ENCODE measurements at regions not wholly inside any gene's neighbourhood (a gene's known extent, or its start where the extent isn't known, plus 50 kb on each side); places are given as distances from the start of the nearest gene placed in this dataset.

GRCh38 chr1:72848997-72849396, 566.7 kb upstream of the NEGR1 start:
- H3K4me3 ChIP-seq (ENCODE audit: low read length in 2 of 2) = no peak overlapping the region
- H3K4me1 ChIP-seq (ENCODE audit: control insufficient read depth in 2 of 2, insufficient read depth in 2 of 2, low read length in 2 of 2) = no peaks in the 10 kb centered on the region
- H3K9ac ChIP-seq (ENCODE audit: low read depth in 1 of 2, low read length in 2 of 2) = no peak overlapping the region
- no peaks in the 10 kb centered on the region for H3K36me3 ChIP-seq (ENCODE audit: control insufficient read depth in 2 of 2, insufficient read depth in 2 of 2, low read length in 2 of 2)
- H3K27me3 ChIP-seq (ENCODE audit: control insufficient read depth in 2 of 2, insufficient read depth in 2 of 2, low read length in 2 of 2) = no peaks in the 10 kb centered on the region
- H3K27ac ChIP-seq (ENCODE audit: low read depth in 2 of 2, low read length in 2 of 2) = no peak overlapping the region
- H3K9me3 ChIP-seq (ENCODE audit: control insufficient read depth in 2 of 2, low read length in 2 of 2) = no peaks in the 10 kb centered on the region

GRCh38 chr1:72847651-72848050, 565.3 kb upstream of the NEGR1 start:
- no peak overlapping the region for H3K4me3 ChIP-seq (ENCODE audit: low read length in 2 of 2)
- no peak overlapping the region for H3K9ac ChIP-seq (ENCODE audit: low read depth in 1 of 2, low read length in 2 of 2)
- H3K27me3 ChIP-seq (ENCODE audit: control insufficient read depth in 2 of 2, insufficient read depth in 2 of 2, low read length in 2 of 2) = no peaks in the 10 kb centered on the region
- no peak overlapping the region for H3K27ac ChIP-seq (ENCODE audit: low read depth in 2 of 2, low read length in 2 of 2)
- H3K36me3 ChIP-seq (ENCODE audit: control insufficient read depth in 2 of 2, insufficient read depth in 2 of 2, low read length in 2 of 2) = no peaks in the 10 kb centered on the region
- no peaks in the 10 kb centered on the region for H3K4me1 ChIP-seq (ENCODE audit: control insufficient read depth in 2 of 2, insufficient read depth in 2 of 2, low read length in 2 of 2)
- no peaks in the 10 kb centered on the region for H3K9me3 ChIP-seq (ENCODE audit: control insufficient read depth in 2 of 2, low read length in 2 of 2)

GRCh38 chr1:72846476-72847278, 564.3 kb upstream of the NEGR1 start:
- Histone ChIP-seq H3K27ac (ENCODE audit: low read depth in 2 of 2, low read length in 2 of 2) (no peak overlapping the region), H3K9ac (ENCODE audit: low read depth in 1 of 2, low read length in 2 of 2) (no peak overlapping the region), H3K36me3 (ENCODE audit: control insufficient read depth in 2 of 2, insufficient read depth in 2 of 2, low read length in 2 of 2) (no peaks in the 10 kb centered on the region), H3K27me3 (ENCODE audit: control insufficient read depth in 2 of 2, insufficient read depth in 2 of 2, low read length in 2 of 2) (no peaks in the 10 kb centered on the region), H3K4me3 (ENCODE audit: low read length in 2 of 2) (no peak overlapping the region), H3K4me1 (ENCODE audit: control insufficient read depth in 2 of 2, insufficient read depth in 2 of 2, low read length in 2 of 2) (no peaks in the 10 kb centered on the region), H3K9me3 (ENCODE audit: control insufficient read depth in 2 of 2, low read length in 2 of 2) (no peaks in the 10 kb centered on the region)

- Histone ChIP-seq H3K9me3 (ENCODE audit: control insufficient read depth in 2 of 2, low read length in 2 of 2) (no peaks in the 10 kb centered on the region), H3K27me3 (ENCODE audit: control insufficient read depth in 2 of 2, insufficient read depth in 2 of 2, low read length in 2 of 2) (no peaks in the 10 kb centered on the region), H3K27ac (ENCODE audit: low read depth in 2 of 2, low read length in 2 of 2) (no peak overlapping the region), H3K4me3 (ENCODE audit: low read length in 2 of 2) (no peak overlapping the region), H3K36me3 (ENCODE audit: control insufficient read depth in 2 of 2, insufficient read depth in 2 of 2, low read length in 2 of 2) (no peaks in the 10 kb centered on the region), H3K4me1 (ENCODE audit: control insufficient read depth in 2 of 2, insufficient read depth in 2 of 2, low read length in 2 of 2) (no peaks in the 10 kb centered on the region), H3K9ac (ENCODE audit: low read depth in 1 of 2, low read length in 2 of 2) (no peak overlapping the region)
Observed at GRCh38 chr1:72845981-72846380, 563.6 kb upstream of the NEGR1 start.

GRCh38 chr1:72845381-72845780, 563.0 kb upstream of the NEGR1 start:
- Histone ChIP-seq H3K4me3 (ENCODE audit: low read length in 2 of 2) (no peak overlapping the region), H3K27ac (ENCODE audit: low read depth in 2 of 2, low read length in 2 of 2) (no peak overlapping the region), H3K4me1 (ENCODE audit: control insufficient read depth in 2 of 2, insufficient read depth in 2 of 2, low read length in 2 of 2) (no peaks in the 10 kb centered on the region)

GRCh38 chr1:72837781-72838180, 555.4 kb upstream of the NEGR1 start:
- H3K9ac ChIP-seq (ENCODE audit: low read depth in 1 of 2, low read length in 2 of 2) = no peak overlapping the region
- no peaks in the 10 kb centered on the region for H3K36me3 ChIP-seq (ENCODE audit: control insufficient read depth in 2 of 2, insufficient read depth in 2 of 2, low read length in 2 of 2)
- H3K4me3 ChIP-seq (ENCODE audit: low read length in 2 of 2) = no peak overlapping the region
- H3K9me3 ChIP-seq (ENCODE audit: control insufficient read depth in 2 of 2, low read length in 2 of 2) = no peaks in the 10 kb centered on the region
- H3K4me1 ChIP-seq (ENCODE audit: control insufficient read depth in 2 of 2, insufficient read depth in 2 of 2, low read length in 2 of 2) = no peaks in the 10 kb centered on the region
- H3K27me3 ChIP-seq (ENCODE audit: control insufficient read depth in 2 of 2, insufficient read depth in 2 of 2, low read length in 2 of 2) = no peaks in the 10 kb centered on the region
- H3K27ac ChIP-seq (ENCODE audit: low read depth in 2 of 2, low read length in 2 of 2) = no peak overlapping the region

More at GRCh38 chr1:72845381-72845780, 563.0 kb upstream of the NEGR1 start:
- H3K9ac ChIP-seq (ENCODE audit: low read depth in 1 of 2, low read length in 2 of 2) = no peak overlapping the region
- no peaks in the 10 kb centered on the region for H3K36me3 ChIP-seq (ENCODE audit: control insufficient read depth in 2 of 2, insufficient read depth in 2 of 2, low read length in 2 of 2)
- H3K27me3 ChIP-seq (ENCODE audit: control insufficient read depth in 2 of 2, insufficient read depth in 2 of 2, low read length in 2 of 2) = no peaks in the 10 kb centered on the region
- no peaks in the 10 kb centered on the region for H3K9me3 ChIP-seq (ENCODE audit: control insufficient read depth in 2 of 2, low read length in 2 of 2)

- no peaks in the 10 kb centered on the region for H3K9me3 ChIP-seq (ENCODE audit: control insufficient read depth in 2 of 2, low read length in 2 of 2)
Observed at GRCh38 chr1:72830606-72831390, 548.5 kb upstream of the NEGR1 start.

GRCh38 chr1:72827278-72827677, 544.9 kb upstream of the NEGR1 start:
- Histone ChIP-seq H3K27ac (ENCODE audit: low read depth in 2 of 2, low read length in 2 of 2) (no peak overlapping the region), H3K9ac (ENCODE audit: low read depth in 1 of 2, low read length in 2 of 2) (no peak overlapping the region), H3K36me3 (ENCODE audit: control insufficient read depth in 2 of 2, insufficient read depth in 2 of 2, low read length in 2 of 2) (no peaks in the 10 kb centered on the region), H3K4me1 (ENCODE audit: control insufficient read depth in 2 of 2, insufficient read depth in 2 of 2, low read length in 2 of 2) (no peaks in the 10 kb centered on the region), H3K4me3 (ENCODE audit: low read length in 2 of 2) (no peak overlapping the region), H3K9me3 (ENCODE audit: control insufficient read depth in 2 of 2, low read length in 2 of 2) (peaks cover 0 to 3% of the 10 kb centered on the region in 2 donors), H3K27me3 (ENCODE audit: control insufficient read depth in 2 of 2, insufficient read depth in 2 of 2, low read length in 2 of 2) (no peaks in the 10 kb centered on the region)

More at GRCh38 chr1:72830606-72831390, 548.5 kb upstream of the NEGR1 start:
- Histone ChIP-seq H3K36me3 (ENCODE audit: control insufficient read depth in 2 of 2, insufficient read depth in 2 of 2, low read length in 2 of 2) (no peaks in the 10 kb centered on the region), H3K4me3 (ENCODE audit: low read length in 2 of 2) (no peak overlapping the region), H3K27ac (ENCODE audit: low read depth in 2 of 2, low read length in 2 of 2) (no peak overlapping the region), H3K27me3 (ENCODE audit: control insufficient read depth in 2 of 2, insufficient read depth in 2 of 2, low read length in 2 of 2) (no peaks in the 10 kb centered on the region), H3K4me1 (ENCODE audit: control insufficient read depth in 2 of 2, insufficient read depth in 2 of 2, low read length in 2 of 2) (no peaks in the 10 kb centered on the region), H3K9ac (ENCODE audit: low read depth in 1 of 2, low read length in 2 of 2) (no peak overlapping the region)

- H3K27ac ChIP-seq (ENCODE audit: low read depth in 2 of 2, low read length in 2 of 2) = no peak overlapping the region
- no peaks in the 10 kb centered on the region for H3K4me1 ChIP-seq (ENCODE audit: control insufficient read depth in 2 of 2, insufficient read depth in 2 of 2, low read length in 2 of 2)
- peaks cover 0 to 4% of the 10 kb centered on the region in 2 donors for H3K9me3 ChIP-seq (ENCODE audit: control insufficient read depth in 2 of 2, low read length in 2 of 2)
- no peaks in the 10 kb centered on the region for H3K27me3 ChIP-seq (ENCODE audit: control insufficient read depth in 2 of 2, insufficient read depth in 2 of 2, low read length in 2 of 2)
- H3K9ac ChIP-seq (ENCODE audit: low read depth in 1 of 2, low read length in 2 of 2) = no peak overlapping the region
- H3K4me3 ChIP-seq (ENCODE audit: low read length in 2 of 2) = no peak overlapping the region
- H3K36me3 ChIP-seq (ENCODE audit: control insufficient read depth in 2 of 2, insufficient read depth in 2 of 2, low read length in 2 of 2) = no peaks in the 10 kb centered on the region
Observed at GRCh38 chr1:72804541-72804940, 522.2 kb upstream of the NEGR1 start.

- Histone ChIP-seq H3K27me3 (ENCODE audit: control insufficient read depth in 2 of 2, insufficient read depth in 2 of 2, low read length in 2 of 2) (no peaks in the 10 kb centered on the region), H3K9me3 (ENCODE audit: control insufficient read depth in 2 of 2, low read length in 2 of 2) (no peaks in the 10 kb centered on the region), H3K9ac (ENCODE audit: low read depth in 1 of 2, low read length in 2 of 2) (no peak overlapping the region), H3K4me3 (ENCODE audit: low read length in 2 of 2) (no peak overlapping the region), H3K27ac (ENCODE audit: low read depth in 2 of 2, low read length in 2 of 2) (no peak overlapping the region), H3K36me3 (ENCODE audit: control insufficient read depth in 2 of 2, insufficient read depth in 2 of 2, low read length in 2 of 2) (no peaks in the 10 kb centered on the region), H3K4me1 (ENCODE audit: control insufficient read depth in 2 of 2, insufficient read depth in 2 of 2, low read length in 2 of 2) (no peaks in the 10 kb centered on the region)
Observed at GRCh38 chr1:72781038-72781437, 498.7 kb upstream of the NEGR1 start.

Data from mucosa of rectum (tissue), 2 donors.